ENCODE measurements at regions not wholly inside any gene's neighbourhood (a gene's known extent, or its start where the extent isn't known, plus 50 kb on each side); places are given as distances from the start of the nearest gene placed in this dataset.
A peak's percentile ranks its signal among the peaks of the same experiment; 100 is the strongest.

DNA sequence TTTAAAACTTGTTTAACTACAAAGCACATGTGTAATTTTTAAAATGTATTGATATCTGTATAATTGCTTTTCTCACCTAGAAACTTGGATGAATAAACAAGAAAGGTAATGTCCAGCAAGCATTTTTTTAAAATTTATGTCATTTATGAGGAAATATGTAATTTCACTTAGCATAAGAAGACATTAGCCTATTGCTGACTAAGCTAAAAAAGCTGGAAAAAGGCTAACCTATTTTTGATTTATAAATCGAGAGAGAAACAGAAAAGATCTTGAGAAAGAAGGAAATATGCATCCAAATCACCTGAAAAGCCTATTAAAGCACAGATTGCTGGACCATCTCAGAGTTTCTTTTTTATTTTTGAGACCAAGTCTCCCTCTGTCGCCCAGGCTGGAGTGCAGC, 1181.3 kb downstream of the SLITRK1 start:
- no peak overlapping the region for H3K4me3 ChIP-seq
- 87 to 89% methylated on average over 2 of the region's 2 CpGs for WGBS, 2 donors
- no peak for DNase-seq
- no peaks in the 10 kb centered on the region for H3K4me1 ChIP-seq
- no peaks in the 10 kb centered on the region for H3K9me3 ChIP-seq
- TF ChIP-seq, protein P1, sequence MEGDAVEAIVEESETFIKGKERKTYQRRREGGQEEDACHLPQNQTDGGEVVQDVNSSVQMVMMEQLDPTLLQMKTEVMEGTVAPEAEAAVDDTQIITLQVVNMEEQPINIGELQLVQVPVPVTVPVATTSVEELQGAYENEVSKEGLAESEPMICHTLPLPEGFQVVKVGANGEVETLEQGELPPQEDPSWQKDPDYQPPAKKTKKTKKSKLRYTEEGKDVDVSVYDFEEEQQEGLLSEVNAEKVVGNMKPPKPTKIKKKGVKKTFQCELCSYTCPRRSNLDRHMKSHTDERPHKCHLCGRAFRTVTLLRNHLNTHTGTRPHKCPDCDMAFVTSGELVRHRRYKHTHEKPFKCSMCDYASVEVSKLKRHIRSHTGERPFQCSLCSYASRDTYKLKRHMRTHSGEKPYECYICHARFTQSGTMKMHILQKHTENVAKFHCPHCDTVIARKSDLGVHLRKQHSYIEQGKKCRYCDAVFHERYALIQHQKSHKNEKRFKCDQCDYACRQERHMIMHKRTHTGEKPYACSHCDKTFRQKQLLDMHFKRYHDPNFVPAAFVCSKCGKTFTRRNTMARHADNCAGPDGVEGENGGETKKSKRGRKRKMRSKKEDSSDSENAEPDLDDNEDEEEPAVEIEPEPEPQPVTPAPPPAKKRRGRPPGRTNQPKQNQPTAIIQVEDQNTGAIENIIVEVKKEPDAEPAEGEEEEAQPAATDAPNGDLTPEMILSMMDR (IDR thresholded peaks at IDR 0.05) = no peak
- TF ChIP-seq EP300 (IDR thresholded peaks at IDR 0.05) (no peak), POLR2A (IDR thresholded peaks at IDR 0.05) (no peak)
- H3K27me3 ChIP-seq = no peaks in the 10 kb centered on the region
- H3K36me3 ChIP-seq = no peaks in the 10 kb centered on the region
- intact Hi-C loops (cut with DNase I) = no loop called here
- H3K27ac ChIP-seq = no peak overlapping the region

DNA sequence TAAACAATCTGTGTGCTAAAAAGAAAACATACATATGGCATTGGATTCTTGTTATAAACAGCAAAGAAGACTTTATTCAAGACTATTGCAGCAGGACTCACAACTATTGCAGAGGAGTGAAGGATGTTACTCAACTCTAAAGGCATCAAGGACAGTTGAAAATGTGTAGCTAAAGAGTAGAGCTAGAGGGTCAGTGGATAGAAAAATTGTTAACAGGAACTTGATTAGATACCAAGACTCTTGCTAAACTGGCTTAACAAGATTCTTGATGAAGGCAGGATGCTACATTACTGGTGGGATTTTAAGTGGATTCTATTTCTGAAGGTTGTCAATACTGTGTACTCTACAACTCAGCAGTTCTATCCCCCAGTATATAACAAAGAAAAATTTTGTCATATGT, 1183.3 kb downstream of the SLITRK1 start:
- no peaks in the 10 kb centered on the region for H3K9me3 ChIP-seq
- TF ChIP-seq, protein P1 (IDR thresholded peaks at IDR 0.05) = no peak
- TF ChIP-seq POLR2A (IDR thresholded peaks at IDR 0.05) (no peak), POLR2AphosphoS5 (IDR thresholded peaks at IDR 0.05) (no peak), EP300 (IDR thresholded peaks at IDR 0.05) (no peak)
- DNase-seq = no peak
- intact Hi-C loops (cut with DNase I) = no loop called here
- H3K27ac ChIP-seq = no peak overlapping the region
- no peaks in the 10 kb centered on the region for H3K36me3 ChIP-seq
- no peak overlapping the region for H3K4me3 ChIP-seq
- H3K4me1 ChIP-seq = no peaks in the 10 kb centered on the region
- no peaks in the 10 kb centered on the region for H3K27me3 ChIP-seq

DNA sequence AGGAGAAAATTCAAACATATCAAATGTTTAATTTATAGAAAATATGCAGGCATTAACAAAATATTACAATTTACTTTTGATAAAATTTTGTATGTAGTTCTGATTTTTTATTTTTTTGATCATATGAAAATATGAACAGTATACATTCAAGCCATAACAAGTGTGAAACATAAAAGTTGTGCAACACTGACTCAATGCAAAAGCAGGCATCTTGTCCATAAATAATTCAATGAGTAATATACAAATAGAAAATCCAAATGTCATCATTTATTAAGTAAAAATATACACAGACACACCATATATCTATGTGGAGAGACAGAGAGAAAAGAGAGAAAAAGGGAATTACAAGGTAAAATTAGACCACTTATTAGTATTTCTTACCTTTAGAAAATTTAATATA, 1183.9 kb downstream of the SLITRK1 start:
- no peaks in the 10 kb centered on the region for H3K27me3 ChIP-seq

DNA sequence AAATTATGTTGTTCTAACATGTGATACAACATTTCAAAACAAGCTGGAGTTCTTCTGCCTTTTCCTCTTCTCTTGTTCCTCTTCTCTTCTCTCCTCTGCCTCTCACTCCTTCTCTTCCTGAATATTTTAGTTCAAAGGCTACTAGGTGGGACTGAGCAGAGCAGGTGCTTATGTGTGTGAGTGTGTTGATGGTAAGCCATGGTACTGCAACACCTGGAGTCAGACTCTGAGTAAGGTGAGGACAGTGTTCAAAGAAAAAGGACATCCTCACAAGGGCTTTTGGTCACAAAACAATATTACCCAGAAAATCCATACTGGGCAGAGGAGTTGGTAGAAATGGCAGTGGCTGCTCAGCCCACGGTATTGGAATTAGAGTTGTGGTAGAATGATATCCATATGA, 1188.7 kb downstream of the SLITRK1 start:
- intact Hi-C loops (cut with DNase I) = no loop called here
- Histone ChIP-seq H3K4me3 (no peak overlapping the region), H3K27me3 (no peaks in the 10 kb centered on the region), H3K9me3 (no peaks in the 10 kb centered on the region), H3K27ac (no peak overlapping the region), H3K36me3 (no peaks in the 10 kb centered on the region), H3K4me1 (no peaks in the 10 kb centered on the region)
- no peak for DNase-seq
- WGBS, 2 donors = 79 to 90% methylated on average over 1 of the region's 1 CpG
- no peak for TF ChIP-seq POLR2AphosphoS5 (IDR thresholded peaks at IDR 0.05)
- no peak for TF ChIP-seq POLR2A (IDR thresholded peaks at IDR 0.05)
- no peak for TF ChIP-seq EP300 (IDR thresholded peaks at IDR 0.05)
- TF ChIP-seq, protein P1 (IDR thresholded peaks at IDR 0.05) = no peak

More for the DNA sequence above, 1183.9 kb downstream of the SLITRK1 start:
- Histone ChIP-seq H3K9me3 (no peaks in the 10 kb centered on the region), H3K36me3 (no peaks in the 10 kb centered on the region), H3K27ac (no peak overlapping the region), H3K4me1 (no peaks in the 10 kb centered on the region), H3K4me3 (no peak overlapping the region)
- DNase-seq = no peak
- TF ChIP-seq POLR2A (IDR thresholded peaks at IDR 0.05) (no peak), POLR2AphosphoS5 (IDR thresholded peaks at IDR 0.05) (no peak), EP300 (IDR thresholded peaks at IDR 0.05) (no peak)
- TF ChIP-seq, protein P1 (IDR thresholded peaks at IDR 0.05) = no peak
- intact Hi-C loops (cut with DNase I) = no loop called here

DNA sequence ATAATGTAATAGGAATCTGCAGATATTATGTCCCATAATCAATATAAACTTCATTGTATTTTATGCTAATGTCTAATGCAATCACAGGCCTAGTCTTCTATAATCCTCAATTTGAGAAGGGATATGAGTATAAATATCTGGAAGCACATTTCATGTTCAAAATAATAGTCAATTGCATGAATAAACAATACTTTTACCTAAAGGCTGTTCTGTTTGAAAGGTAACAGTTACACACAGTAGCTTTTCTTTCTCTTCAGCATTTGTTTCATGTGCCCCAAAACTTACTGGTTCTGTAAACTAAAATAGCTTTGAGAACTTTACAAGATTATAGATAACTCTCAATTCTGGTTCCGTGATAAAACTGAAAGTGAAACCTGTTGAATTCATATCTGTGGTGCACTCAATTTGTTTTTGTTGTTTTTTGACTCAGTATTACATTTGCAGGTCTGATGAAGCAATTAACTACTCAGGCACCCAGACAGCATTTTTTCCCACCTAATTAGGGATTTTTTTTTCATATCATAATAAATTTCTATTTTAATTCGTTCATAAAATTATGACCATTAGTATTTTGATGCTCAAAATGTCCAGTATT, 1193.8 kb downstream of the SLITRK1 start:
- Histone ChIP-seq H3K27ac (no peak overlapping the region), H3K36me3 (no peaks in the 10 kb centered on the region), H3K9me3 (no peaks in the 10 kb centered on the region), H3K4me1 (peaks cover 0 to 8% (median 0%) of the 10 kb centered on the region in 4 donors), H3K4me3 (peak overlapping the region; percentile 6 to 28 (median 12)), H3K27me3 (no peaks in the 10 kb centered on the region)
- TF ChIP-seq EP300 (IDR thresholded peaks at IDR 0.05) = no peak
- no peak for TF ChIP-seq POLR2AphosphoS5 (IDR thresholded peaks at IDR 0.05)
- TF ChIP-seq POLR2A (IDR thresholded peaks at IDR 0.05) = no peak
- TF ChIP-seq, protein P1 (IDR thresholded peaks at IDR 0.05) = no peak
- intact Hi-C loops (cut with DNase I) = no loop called here
- no peak for DNase-seq
- WGBS, 2 donors = 15 to 28% methylated on average over 2 of the region's 2 CpGs

All from sigmoid colon (tissue), 6 donors.